K562 (cell line): ENCODE measurements at regions not wholly inside any gene's neighbourhood (a gene's known extent, or its start where the extent isn't known, plus 50 kb on each side); places are given as distances from the start of the nearest gene placed in this dataset.

Experiments
- ATAC-seq: fragments of 200-7000 bp; cut with Tn5 transposase; 3 replicates; pipeline ENCODE4 v1.9.1; 2020; ENCODE audit warnings: moderate library complexity
- BruUV-seq: library from RNA; stranded (reverse); fragments of 400-500 nt; replicated peaks from 2 replicates; lab custom pipeline; 2021; lab: Mats Ljungman, UMichigan
- CTCF ChIA-PET: fragments of 300-600 bp; formaldehyde crosslinking; extraction: SDS; loops from one replicate; lab custom pipeline; 2021; ENCODE audit warnings: low intra/inter-chr PET ratio; lab: Yijun Ruan, JAX
- POLR2A ChIA-PET: fragments of 300-600, 350-650 bp; sonication (Branson Sonifier 250); formaldehyde crosslinking; extraction: SDS; loops from one replicate; lab custom pipeline; 2021; ENCODE audit warnings: antibody characterized with exemption, inconsistent platforms; lab: Yijun Ruan, JAX
- DNase-seq, 4 experiments: peaks; one replicate each; pipeline versions ENCODE4 v3.0.0 to v3.0.0-alpha.2; 2011 to 2018; ENCODE audit warnings: low spot score in 3 of 4, mixed read lengths in 3 of 4; ENCODE audit errors: extremely low read depth in 1 of 4
- FAIRE-seq: peaks from 2 replicates; lab custom pipeline; 2011; peaks lifted over from hg19 to GRCh38; lab: Jason Lieb, UNC
- H2AFZ ChIP-seq: 2 replicates; pipeline ENCODE4 v1.6.0; 2011; ENCODE audit warnings: low read depth, low read length, control low read depth, inconsistent platforms
- H3K27ac ChIP-seq: fragments of 200-600 bp; 3 replicates; pipeline ENCODE4 v1.8.0; 2011; ENCODE audit warnings: low read depth, mild to moderate bottlenecking, control low read depth, inconsistent platforms, low read length, moderate library complexity, mixed read lengths; ENCODE audit errors: extremely low read depth
- H3K27me3 ChIP-seq, 2 experiments: fragments of 300-600 bp in 1 of 2; 2 replicates in 1 of 2; 3 replicates in 1 of 2; pipeline versions ENCODE4 v1.6.0 to v1.8.0; 2011; ENCODE audit warnings: inconsistent platforms in 2 of 2, low read length in 2 of 2, mild to moderate bottlenecking in 1 of 2, mixed read lengths in 1 of 2, moderate library complexity in 1 of 2; ENCODE audit not compliant: control insufficient read depth in 2 of 2, insufficient read depth in 2 of 2
- H3K36me3 ChIP-seq: fragments of 300-600 bp; 3 replicates; pipeline ENCODE4 v1.8.0; 2011; ENCODE audit warnings: mild to moderate bottlenecking, low read length, inconsistent platforms; ENCODE audit not compliant: control insufficient read depth, insufficient read depth
- H3K4me1 ChIP-seq, 2 experiments: fragments of 200-600 bp in 1 of 2; replicated peaks in 1 of 2; 2 replicates in 1 of 2; 3 replicates in 1 of 2; pipeline versions ENCODE4 v1.5.1 to v1.8.0; 2011; ENCODE audit warnings: inconsistent platforms in 2 of 2, low read length in 2 of 2, mild to moderate bottlenecking in 1 of 2, mixed read lengths in 1 of 2, moderate library complexity in 1 of 2; ENCODE audit not compliant: control insufficient read depth in 2 of 2, insufficient read depth in 2 of 2
- H3K4me2 ChIP-seq: 2 replicates; pipeline ENCODE4 v1.6.1; 2011; ENCODE audit warnings: low read length, control low read depth, inconsistent platforms, mixed read lengths; ENCODE audit not compliant: insufficient read depth
- H3K4me3 ChIP-seq: fragments of 200-600 bp; sonication (generic), shearing (Covaris generic); 2 replicates; pipeline ENCODE4 v1.5.1; 2016; ENCODE audit warnings: control low read depth, inconsistent platforms
- H3K79me2 ChIP-seq: fragments of 200-600 bp; 3 replicates; pipeline ENCODE4 v1.8.0; 2011; ENCODE audit warnings: low read length, inconsistent platforms; ENCODE audit not compliant: control insufficient read depth, insufficient read depth
- H3K9ac ChIP-seq, 2 experiments: 2 replicates each; pipeline versions ENCODE4 v1.6.0 to v1.6.1; 2011; ENCODE audit warnings: low read depth in 2 of 2, low read length in 2 of 2, control low read depth in 1 of 2, inconsistent platforms in 1 of 2, mild to moderate bottlenecking in 1 of 2, mixed read lengths in 1 of 2; ENCODE audit not compliant: insufficient read depth in 1 of 2
- H3K9me1 ChIP-seq: one replicate; pipeline ENCODE4 v1.6.0; 2011; ENCODE audit warnings: inconsistent platforms, mild to moderate bottlenecking, low read length, moderate library complexity; ENCODE audit not compliant: control insufficient read depth, insufficient read depth
- H3K9me3 ChIP-seq: replicated peaks from 2 replicates; pipeline ENCODE4 v1.5.1; 2011; ENCODE audit warnings: low read depth, low read length, inconsistent platforms; ENCODE audit not compliant: control insufficient read depth, insufficient read depth
- H4K20me1 ChIP-seq: replicated peaks from 2 replicates; pipeline ENCODE4 v1.6.1; 2011; ENCODE audit warnings: low read length, inconsistent platforms, mixed read lengths; ENCODE audit not compliant: control insufficient read depth, insufficient read depth
- PRDM10 ChIP-seq: fragments of 450-650 bp; IDR thresholded peaks from 2 replicates; pipeline ENCODE4 v1.6.1; 2018; ENCODE audit not compliant: partially characterized antibody
- THAP12 ChIP-seq: fragments of 250-450 bp; sonication (Bioruptor Pico); IDR thresholded peaks from 2 replicates; pipeline ENCODE4 v1.9.0; 2021; ENCODE audit warnings: mild to moderate bottlenecking, inconsistent platforms
- ZNF316 ChIP-seq: fragments of 450-650 bp; IDR thresholded peaks from 2 replicates; pipeline ENCODE4 v1.6.1; 2016
- WGBS: fragments of 100-300 bp; shearing (Covaris generic); methylation state at CpG from one replicate; pipeline ENCODE4 v1.1.6; 2016; ENCODE audit warnings: low coverage, mixed read lengths; ENCODE audit not compliant: insufficient coverage; ENCODE audit errors: missing lambda C conversion rate; 5-methylcytosine and 5-hydroxymethylcytosine counted together
- in situ Hi-C: fragments of 300-500 bp; cut with MboI; formaldehyde crosslinking; loops from 4 replicates; pipeline ENCODE4 v1.15.0; 2018; ENCODE audit warnings: inconsistent platforms, mixed read lengths
- intact Hi-C: fragments of 100-400 bp; cut with micrococcal nuclease; formaldehyde crosslinking; loops from 2 replicates; pipeline ENCODE4 v1.14.2; 2022

- no peaks in the 10 kb centered on the region for H4K20me1 ChIP-seq
- H3K27me3 ChIP-seq, result no peaks in the 10 kb centered on the region
- H3K36me3 ChIP-seq, result no peaks in the 10 kb centered on the region
- no peak overlapping the region for H3K27ac ChIP-seq
- no peaks in the 10 kb centered on the region for H3K9me1 ChIP-seq
- no peak for ATAC-seq
- H3K4me2 ChIP-seq, result no peak overlapping the region
- POLR2A ChIA-PET, result no interaction called here
- no peak overlapping the region for H2AFZ ChIP-seq
- no TSS peak for BruUV-seq
- no peaks in the 10 kb centered on the region for H3K9me3 ChIP-seq
- 0% methylated on average over 1 of the region's 1 CpG for WGBS
- CTCF ChIA-PET, result no interaction called here
- no peak overlapping the region for H3K4me3 ChIP-seq
- in situ Hi-C loops (no loop called here), intact Hi-C loops (no loop called here)
- no peaks in the 10 kb centered on the region for H3K4me1 ChIP-seq
- no peak for FAIRE-seq
- TF ChIP-seq THAP12, result no peak
- TF ChIP-seq ZNF316, result 0 out of 2 replicates have a peak, but pooled peaks have one; percentile 12
- TF ChIP-seq PRDM10, result no peak
- TF ChIP-seq, all 486 proteins: peak for 1
- no peak for DNase-seq
- Histone ChIP-seq H3K79me2 (no peaks in the 10 kb centered on the region), H3K9ac (no peak overlapping the region)
These were observed 171.4 kb downstream of the NFKBIZ start for GRCh38 chr3:102020735-102021134.
